GM21381 (cell line): ENCODE measurements at regions not wholly inside any gene's neighbourhood (a gene's known extent, or its start where the extent isn't known, plus 50 kb on each side); places are given as distances from the start of the nearest gene placed in this dataset.
A peak's percentile ranks its signal among the peaks of the same experiment; 100 is the strongest.

Experiments used
- ATAC-seq: cut with Tn5 transposase; IDR thresholded peaks from one replicate; pipeline ENCODE4 v1.9.1; 2021; ENCODE audit warnings: mild to moderate bottlenecking, moderate library complexity; ENCODE audit not compliant: unreplicated experiment

DNA sequence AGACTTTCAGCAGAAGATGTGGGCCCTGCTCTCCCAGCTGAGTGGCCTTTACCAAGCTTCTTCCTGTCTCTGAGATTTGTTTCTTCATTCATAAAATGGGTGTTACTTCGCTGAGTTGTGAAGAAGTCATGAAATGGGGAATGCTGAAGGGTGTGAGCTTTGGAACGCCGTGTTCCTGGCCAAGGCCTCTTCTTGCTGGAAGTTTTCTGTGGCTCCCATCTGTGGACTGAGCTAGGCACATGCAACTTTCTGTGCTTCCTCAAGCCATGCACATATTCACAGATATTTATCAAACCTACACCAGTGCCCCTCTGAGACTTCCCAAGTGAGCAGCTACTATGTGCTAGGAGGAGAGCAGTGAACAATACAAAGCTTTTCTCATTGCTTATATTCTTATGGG is 106.3 kb upstream of the JUN start:
- ATAC-seq = no peak

GRCh38 chr1:58890609-58891008 is 106.8 kb upstream of the JUN start:
- no peak for ATAC-seq

DNA sequence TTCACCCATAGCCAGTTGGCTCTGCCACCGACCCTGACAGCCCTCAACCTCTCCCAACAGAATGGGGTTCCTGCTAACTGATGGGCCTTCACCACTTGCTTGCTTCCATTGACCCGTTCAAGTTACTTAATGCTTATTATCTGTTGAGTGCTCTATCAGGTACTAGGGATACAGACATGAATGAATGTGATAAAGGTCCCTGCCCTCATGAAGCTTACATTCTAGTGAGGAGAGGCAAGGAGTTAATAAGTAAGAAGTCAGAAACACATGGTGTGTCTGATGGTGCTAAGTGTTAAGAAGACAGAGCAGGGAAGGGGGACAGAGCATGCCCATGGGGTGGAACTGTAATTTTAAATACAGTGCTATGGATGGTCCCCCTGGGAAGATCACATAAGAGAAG is 107.5 kb upstream of the JUN start:
- ATAC-seq = no peak

- ATAC-seq = no peak
These were observed 109.5 kb upstream of the JUN start for GRCh38 chr1:58893257-58893869.

DNA sequence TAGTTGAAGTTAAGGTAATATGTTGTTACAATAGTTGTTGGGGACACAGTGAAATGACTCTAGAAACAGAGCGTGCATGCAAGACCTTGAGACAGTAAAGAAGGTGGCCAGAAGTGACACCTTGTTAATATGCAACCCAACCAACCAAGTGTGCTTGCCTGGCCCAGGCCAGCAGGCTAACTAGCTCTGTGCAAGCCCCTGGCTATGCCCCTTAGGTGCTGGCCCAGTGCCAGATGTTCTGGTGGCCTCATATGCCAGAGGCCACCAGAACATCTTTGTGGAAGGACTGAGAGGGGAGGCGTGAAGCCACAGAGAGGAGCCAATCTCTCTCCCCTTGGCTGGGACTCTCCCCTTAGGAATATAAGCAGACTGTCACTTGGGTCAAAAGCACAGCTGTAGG is 111.2 kb upstream of the JUN start:
- peak; percentile 51 for ATAC-seq

DNA sequence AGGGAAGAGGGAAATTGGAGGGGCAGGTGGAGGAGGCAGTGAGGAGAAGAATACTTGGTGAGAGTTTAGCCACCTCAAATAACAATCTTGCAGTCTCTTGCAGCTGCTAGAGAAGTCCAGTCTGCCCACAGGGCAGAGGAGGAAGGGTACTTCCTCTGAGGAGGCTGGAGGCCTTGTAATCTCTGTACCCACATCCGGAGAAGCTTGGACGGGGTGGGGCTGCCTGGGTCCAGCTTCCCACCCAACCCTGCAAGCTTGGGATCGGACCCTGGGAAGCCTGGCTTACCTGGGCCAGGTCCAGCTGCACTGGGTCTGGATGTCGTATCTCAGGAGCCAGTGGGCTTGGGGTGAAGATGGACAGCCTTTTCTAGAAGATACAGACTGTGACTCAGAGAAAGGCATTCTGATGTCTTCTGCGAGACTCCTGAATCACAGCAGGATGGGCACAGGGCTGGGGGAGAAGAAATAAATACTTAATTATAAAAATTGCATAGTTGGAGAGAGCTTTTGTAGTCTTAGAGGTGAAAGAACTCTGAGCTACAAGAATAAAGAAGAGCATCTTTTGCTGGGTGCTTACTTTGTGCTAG is 111.8 kb upstream of the JUN start:
- peak; percentile 19 for ATAC-seq

DNA sequence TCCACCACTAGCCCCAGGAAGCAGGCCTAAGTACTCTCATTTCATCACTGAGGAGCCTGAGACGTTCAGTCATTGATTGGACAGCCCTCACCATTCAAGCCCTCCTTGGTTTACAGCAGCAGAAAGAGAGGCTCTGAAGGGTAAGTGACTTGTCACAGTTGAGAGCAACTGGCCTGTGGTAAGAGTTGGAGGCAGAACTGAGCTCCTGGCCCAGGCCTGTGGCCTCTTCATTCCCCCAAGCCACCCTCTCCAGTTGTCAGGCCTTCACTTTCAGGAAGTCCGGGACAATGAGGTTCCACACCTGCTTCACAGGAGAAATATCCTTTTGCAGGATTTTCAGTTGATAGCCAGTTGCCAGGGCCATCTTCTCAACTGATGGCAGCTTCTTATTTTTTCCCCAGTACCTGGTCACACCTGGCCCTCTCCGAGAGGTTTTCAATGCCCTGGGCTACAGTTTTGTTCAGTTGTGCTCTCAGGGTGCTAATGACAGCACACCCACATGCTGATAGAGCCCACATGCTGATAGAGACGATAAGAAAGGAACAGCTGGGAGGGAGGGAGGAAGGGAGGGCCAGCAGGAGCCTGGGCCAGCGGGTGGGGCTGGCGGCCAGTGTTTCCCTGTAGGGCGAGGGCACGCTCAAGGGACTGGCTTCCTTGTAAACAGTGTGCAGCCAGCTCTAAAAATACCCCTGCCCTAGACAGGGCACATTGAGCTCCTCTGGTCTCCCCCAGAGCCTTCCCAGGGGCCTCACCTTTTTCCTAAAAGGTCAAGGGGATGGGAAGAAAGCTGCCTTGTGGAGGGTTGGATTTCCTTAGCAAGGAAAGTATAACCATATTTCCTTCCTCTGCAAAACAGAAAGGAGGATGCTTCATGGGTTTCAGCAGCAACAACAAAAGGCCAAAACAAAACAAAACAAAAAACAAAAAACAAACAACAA is 112.7 kb upstream of the JUN start:
- no peak for ATAC-seq

DNA sequence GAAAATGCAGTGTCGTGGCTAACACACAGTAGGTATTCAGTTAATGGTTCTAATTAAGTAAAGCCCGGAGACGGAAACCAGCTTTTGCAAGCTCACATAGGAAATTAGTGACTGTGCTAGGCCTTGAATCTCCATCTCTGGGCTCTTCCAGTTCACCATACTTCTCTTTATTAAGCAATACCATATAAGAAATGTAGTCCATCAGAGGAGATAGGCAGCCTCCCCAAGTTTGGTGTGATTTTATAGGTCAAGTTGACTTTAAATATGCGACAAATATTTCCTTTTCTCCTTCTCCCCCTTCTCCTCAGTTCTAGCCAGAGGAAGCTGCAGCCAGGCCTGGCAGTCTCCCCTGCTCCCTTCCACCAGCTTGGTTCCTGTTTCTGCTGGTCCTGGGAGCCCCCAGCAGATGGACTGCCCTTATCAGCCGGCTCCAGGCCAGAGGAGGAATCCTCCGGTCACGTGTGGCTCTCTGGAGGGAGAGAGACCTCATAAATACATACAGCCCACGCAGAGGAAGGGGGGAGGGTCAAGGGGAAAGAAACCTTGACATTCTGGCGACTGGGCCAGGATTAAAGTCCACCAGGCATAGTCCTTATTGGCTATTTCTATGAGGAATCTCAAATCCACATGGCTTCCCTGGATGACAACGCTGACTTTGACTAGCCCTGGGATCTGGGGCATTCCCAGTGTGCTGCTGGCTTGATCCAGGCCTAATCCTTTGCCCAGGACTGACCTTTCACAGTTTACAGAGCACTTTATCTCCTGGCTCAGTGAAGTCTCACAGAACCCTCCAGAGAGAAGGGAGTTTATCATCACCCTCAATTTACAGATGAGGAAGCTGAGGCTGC is 115.1 kb upstream of the JUN start:
- ATAC-seq = no peak

- ATAC-seq = no peak
These were observed 115.9 kb upstream of the JUN start for GRCh38 chr1:58899587-58900271.

GRCh38 chr1:58900396-58900795 is 116.5 kb upstream of the JUN start:
- ATAC-seq = no peak

DNA sequence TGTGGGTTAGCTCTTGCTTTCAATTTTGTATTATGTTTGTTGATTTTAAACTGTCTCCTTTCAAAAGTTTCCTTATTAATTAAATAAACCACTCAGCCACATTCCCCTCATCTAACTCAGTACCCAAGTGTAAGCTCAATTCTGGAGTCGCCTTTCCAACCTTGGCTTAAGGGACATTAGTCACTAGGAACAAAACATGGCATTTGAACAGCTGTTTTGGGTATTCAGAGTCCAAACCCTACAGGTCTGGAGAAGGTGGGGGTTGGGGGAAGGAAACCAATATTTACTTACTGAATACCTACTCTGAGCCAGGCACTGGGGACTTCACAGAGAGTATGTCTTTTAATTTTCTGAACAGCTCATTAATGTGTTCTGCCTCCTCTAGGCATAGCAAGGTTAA is 117.2 kb upstream of the JUN start:
- no peak for ATAC-seq

DNA sequence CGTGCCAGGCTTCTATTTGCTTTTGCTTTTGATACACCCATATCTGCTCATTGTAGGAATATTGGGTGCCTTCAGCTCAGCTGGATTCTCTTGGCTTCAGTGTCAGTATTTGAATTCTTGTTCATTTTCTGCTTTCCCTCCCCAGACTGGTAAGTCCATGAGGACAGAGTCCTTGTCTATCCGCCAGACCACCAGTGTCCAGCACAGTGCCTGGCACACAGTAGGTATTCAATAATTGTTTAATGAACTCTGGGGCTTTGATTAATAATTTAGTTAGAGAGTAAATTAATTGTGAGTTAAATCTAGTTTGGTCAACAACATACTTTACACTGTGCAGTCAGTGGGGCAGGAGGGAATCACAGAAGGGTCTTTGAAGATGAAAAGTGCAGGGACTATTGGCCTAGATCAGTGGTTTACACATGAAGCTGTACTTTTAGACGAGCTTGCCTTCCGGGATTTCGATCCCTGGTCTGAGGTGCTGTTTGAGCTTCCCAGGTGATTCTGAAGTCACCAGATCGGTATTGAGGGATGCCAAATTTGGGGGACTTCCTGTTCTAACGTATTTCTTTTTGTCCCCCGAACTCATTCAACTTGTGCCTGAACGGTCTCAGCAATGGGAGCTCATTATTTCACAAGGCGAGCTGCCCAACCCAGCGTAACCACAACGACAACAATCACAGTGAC is 119.1 kb upstream of the JUN start:
- no peak for ATAC-seq

GRCh38 chr1:58903514-58904298 is 119.9 kb upstream of the JUN start:
- peak; percentile 86 for ATAC-seq

DNA sequence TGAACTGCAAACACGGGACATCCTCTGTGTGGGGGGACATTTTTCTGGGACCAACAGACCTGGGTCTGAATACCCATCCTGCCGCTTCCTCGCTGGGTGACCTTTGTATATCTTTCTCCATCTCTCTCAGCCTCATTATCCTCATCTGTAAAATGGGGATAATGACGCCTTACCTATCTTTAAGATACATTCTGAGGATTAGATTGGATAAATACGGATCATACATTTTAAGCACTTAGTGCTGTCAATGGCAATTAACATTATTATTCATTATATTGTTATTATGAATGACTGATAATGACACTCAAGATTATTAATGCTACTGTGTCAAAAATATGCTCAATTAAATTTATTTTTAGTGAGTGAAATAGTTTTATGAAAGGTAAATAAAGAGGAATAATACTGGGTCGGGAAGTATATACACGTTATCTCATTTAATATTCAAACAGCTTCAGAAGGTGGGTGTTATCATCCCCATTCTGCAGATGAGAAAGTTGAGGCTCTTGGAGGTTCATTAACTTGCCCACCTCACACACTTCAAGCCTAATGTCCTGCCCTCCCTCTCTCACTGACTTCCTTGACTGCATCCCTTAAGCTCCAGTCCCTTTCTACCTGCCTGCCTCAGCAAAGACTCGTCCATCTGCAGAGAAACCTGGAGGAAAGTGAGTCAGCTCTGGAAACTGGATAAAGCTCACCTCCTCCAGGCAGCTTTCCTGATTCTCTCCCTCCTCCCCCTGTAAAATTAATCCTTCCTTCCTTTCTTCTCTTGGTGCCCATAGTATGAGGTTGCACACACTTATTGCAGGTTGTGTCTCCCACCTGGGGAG is 120.7 kb upstream of the JUN start:
- ATAC-seq = no peak

DNA sequence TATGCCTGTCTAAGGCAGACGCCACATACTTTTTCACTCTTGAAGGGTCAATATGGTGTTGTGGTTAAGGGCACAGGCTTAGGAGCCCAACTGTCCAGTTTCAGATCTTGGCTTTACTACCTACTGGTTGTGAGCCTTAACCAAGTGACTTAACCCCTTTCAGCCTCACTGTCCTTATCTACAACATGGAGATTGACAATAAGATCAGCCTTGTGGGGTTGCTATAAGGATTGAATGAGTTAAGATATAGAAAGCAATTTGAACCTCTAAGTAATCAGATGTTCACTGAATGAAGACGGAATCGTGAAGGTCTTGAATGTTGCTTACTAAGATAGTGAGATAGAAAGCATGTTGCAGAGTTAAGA is 121.3 kb upstream of the JUN start:
- no peak for ATAC-seq

- ATAC-seq = no peak
These were observed 121.9 kb upstream of the JUN start for GRCh38 chr1:58905628-58906221.

- ATAC-seq = no peak
These were observed 123.6 kb upstream of the JUN start for GRCh38 chr1:58907398-58907797.
